Esophagus squamous epithelium (tissue), 4 donors: ENCODE measurements at regions not wholly inside any gene's neighbourhood (a gene's known extent, or its start where the extent isn't known, plus 50 kb on each side); places are given as distances from the start of the nearest gene placed in this dataset.

Experiments used
- POLR2A ChIP-seq, 4 donors: fragments of 450-650 bp; IDR thresholded peaks; one replicate each; pipeline ENCODE4 v1.6.1; 2017; ENCODE audit warnings: antibody characterized with exemption in 4 of 4, mild to moderate bottlenecking in 4 of 4, moderate library complexity in 3 of 4
- TF ChIP-seq, protein P1 (sequence below), 6 experiments: fragments of 450-650 bp in 4 of 6; fragments of 200-600 bp in 2 of 6; sonication (generic) in 2 of 6; IDR thresholded peaks; one replicate each; pipeline ENCODE4 v1.5.1; 2016 to 2019; ENCODE audit warnings: antibody characterized with exemption in 6 of 6, mild to moderate bottlenecking in 4 of 6, moderate library complexity in 4 of 6

DNA sequence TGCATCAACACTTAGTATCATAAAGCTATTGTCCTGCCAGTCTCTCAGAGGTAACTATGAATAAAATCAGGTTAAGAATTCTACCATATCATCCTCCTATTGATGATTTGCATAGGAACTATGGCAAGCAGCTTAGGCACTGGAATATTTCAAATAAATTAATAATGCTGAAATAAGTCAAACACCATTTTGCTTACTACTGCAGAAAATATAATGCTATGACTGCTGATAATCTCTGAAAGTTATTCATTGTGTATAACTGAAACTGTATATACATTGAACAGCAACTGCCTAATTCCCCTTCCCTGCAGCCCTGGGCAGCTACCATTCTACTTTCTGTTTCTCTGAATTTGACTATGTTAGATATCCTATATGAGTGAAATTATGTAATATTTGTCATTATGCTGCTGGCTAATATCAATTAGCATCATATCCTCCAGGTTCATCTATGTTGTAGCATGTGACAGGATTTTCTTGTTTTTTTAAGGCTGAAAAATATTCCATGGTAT is 318.8 kb upstream of the SGCG start:
- TF ChIP-seq, protein P1, sequence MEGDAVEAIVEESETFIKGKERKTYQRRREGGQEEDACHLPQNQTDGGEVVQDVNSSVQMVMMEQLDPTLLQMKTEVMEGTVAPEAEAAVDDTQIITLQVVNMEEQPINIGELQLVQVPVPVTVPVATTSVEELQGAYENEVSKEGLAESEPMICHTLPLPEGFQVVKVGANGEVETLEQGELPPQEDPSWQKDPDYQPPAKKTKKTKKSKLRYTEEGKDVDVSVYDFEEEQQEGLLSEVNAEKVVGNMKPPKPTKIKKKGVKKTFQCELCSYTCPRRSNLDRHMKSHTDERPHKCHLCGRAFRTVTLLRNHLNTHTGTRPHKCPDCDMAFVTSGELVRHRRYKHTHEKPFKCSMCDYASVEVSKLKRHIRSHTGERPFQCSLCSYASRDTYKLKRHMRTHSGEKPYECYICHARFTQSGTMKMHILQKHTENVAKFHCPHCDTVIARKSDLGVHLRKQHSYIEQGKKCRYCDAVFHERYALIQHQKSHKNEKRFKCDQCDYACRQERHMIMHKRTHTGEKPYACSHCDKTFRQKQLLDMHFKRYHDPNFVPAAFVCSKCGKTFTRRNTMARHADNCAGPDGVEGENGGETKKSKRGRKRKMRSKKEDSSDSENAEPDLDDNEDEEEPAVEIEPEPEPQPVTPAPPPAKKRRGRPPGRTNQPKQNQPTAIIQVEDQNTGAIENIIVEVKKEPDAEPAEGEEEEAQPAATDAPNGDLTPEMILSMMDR (IDR thresholded peaks at IDR 0.05): no peak
- TF ChIP-seq POLR2A (IDR thresholded peaks at IDR 0.05): no peak
